Upper lobe of left lung (tissue), 4 donors: ENCODE measurements at regions not wholly inside any gene's neighbourhood (a gene's known extent, or its start where the extent isn't known, plus 50 kb on each side); places are given as distances from the start of the nearest gene placed in this dataset.

Source experiments
- EP300 ChIP-seq, 4 donors: sonication (generic); formaldehyde crosslinking; IDR thresholded peaks; one replicate each; pipeline ENCODE4 v1.5.1; 2017; ENCODE audit warnings: antibody characterized with exemption in 4 of 4, control low read depth in 2 of 4
- POLR2A ChIP-seq, 4 donors: fragments of 450-650 bp; IDR thresholded peaks; one replicate each; pipeline ENCODE4 v1.5.1; 2016 to 2017; ENCODE audit warnings: antibody characterized with exemption in 4 of 4, mild to moderate bottlenecking in 2 of 4
- POLR2AphosphoS5 ChIP-seq, 2 donors: sonication (generic); formaldehyde crosslinking; IDR thresholded peaks; one replicate each; pipeline ENCODE4 v1.5.1; 2017; ENCODE audit warnings: antibody characterized with exemption in 2 of 2
- TF ChIP-seq, protein P1 (sequence below), 6 experiments: fragments of 450-650 bp in 4 of 6; fragments of 200-600 bp in 2 of 6; sonication (generic) in 2 of 6; IDR thresholded peaks; one replicate each; pipeline ENCODE4 v1.5.1; 2016 to 2019; ENCODE audit warnings: antibody characterized with exemption in 6 of 6

GRCh38 chr13:44086389-44086788, 206.7 kb downstream of the LACC1 start:
- TF ChIP-seq, protein P1, sequence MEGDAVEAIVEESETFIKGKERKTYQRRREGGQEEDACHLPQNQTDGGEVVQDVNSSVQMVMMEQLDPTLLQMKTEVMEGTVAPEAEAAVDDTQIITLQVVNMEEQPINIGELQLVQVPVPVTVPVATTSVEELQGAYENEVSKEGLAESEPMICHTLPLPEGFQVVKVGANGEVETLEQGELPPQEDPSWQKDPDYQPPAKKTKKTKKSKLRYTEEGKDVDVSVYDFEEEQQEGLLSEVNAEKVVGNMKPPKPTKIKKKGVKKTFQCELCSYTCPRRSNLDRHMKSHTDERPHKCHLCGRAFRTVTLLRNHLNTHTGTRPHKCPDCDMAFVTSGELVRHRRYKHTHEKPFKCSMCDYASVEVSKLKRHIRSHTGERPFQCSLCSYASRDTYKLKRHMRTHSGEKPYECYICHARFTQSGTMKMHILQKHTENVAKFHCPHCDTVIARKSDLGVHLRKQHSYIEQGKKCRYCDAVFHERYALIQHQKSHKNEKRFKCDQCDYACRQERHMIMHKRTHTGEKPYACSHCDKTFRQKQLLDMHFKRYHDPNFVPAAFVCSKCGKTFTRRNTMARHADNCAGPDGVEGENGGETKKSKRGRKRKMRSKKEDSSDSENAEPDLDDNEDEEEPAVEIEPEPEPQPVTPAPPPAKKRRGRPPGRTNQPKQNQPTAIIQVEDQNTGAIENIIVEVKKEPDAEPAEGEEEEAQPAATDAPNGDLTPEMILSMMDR (IDR thresholded peaks at IDR 0.05): no peak
- TF ChIP-seq EP300 (IDR thresholded peaks at IDR 0.05) (no peak), POLR2A (IDR thresholded peaks at IDR 0.05) (no peak), POLR2AphosphoS5 (IDR thresholded peaks at IDR 0.05) (no peak)
